Fibroblast of skin of left quadriceps (primary cell): ENCODE measurements at regions not wholly inside any gene's neighbourhood (a gene's known extent, or its start where the extent isn't known, plus 50 kb on each side); places are given as distances from the start of the nearest gene placed in this dataset.
A peak's percentile ranks its signal among the peaks of the same experiment; 100 is the strongest.
"Not testable (repeated sequence)": the region's sequence is repeated elsewhere in the genome, so short reads cannot be mapped to it uniquely, and the experiment has no call there.

Source experiments
- DNase-seq, 2 experiments: peaks; one replicate each; pipeline ENCODE4 v3.0.0-alpha.2; 2013; ENCODE audit warnings: low read depth in 2 of 2

DNA sequence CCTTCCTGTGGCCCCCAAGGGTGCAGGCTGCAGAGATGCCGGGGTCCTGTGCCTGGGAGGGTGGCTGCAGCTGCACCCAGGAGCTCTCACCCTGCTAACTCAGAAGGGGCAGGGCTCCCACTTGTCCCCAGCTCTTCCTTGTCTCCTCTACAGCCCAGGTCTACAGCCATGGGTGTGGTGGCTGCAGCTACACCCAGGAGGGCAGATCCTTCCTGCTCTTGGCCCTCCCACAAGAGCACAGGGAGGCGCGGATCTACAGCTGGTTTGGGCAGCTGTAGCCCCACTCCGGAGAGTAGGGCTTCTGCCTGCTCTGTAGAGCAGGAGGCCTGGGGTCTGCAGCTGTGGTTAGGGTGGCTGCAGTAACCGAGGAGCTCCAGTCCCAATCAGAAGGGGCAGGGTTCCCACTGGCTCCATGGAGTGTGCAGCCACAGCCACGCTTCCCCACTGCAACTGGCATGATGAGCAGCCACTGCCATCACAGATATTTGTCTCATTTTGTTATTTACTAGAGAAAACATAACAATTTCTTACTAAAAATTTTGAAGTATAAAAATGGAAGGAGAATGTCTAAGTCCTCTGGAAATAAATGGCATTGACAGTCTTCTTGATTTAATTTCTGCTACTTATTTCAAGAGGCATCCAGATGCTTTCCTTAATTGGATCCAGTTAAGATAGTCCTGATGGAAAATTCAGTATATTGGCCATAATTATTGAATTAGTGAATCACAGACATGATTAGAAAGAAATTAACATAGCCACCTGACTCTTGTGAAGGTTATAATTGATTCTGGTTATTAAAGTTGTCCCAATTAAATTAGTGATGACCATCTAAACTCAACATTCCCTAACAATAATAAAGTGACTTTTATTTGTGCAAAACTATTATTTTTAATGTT lies 233.6 kb downstream of the KCNE4 start:
- DNase-seq = no peak

DNA sequence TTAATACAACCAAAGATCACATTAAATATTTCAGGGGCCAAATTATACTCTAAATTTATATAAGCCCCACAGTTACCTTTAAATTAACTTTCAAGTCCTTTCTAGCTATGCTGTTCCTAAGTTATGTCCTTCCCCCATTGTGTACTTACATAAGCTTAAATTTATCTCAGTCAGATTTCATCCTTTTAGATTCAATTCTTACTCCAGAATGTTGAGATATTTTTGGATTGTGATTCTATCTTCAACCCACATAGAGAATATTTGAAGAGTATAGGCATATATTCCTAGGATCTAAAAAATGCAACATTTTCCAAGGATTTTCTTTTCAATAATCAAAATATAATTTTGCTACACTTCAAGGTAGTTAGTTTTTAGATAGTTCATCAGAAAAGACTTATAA lies 242.8 kb downstream of the KCNE4 start:
- no peak for DNase-seq

DNA sequence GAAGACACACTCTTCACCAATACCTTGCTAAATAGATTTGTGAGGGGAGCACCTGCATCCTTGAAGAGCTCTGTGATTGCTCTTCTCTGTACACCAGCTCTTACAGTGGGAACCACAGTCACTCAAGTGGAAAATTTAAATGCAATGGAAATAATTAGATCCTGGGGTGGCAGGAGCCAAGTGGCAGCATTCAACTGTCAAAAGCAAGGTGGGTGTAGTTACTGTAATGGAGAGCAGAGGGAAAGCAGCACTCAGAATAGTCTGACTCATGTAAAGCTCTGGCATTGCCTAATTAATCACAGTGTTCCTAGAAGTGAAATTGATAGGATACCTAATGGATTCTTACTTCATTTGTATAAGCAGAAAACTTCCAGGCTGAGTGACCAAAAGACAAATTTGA lies 245.8 kb downstream of the KCNE4 start:
- no peak for DNase-seq

- not testable (repeated sequence) for DNase-seq
These were observed 246.3 kb downstream of the KCNE4 start for GRCh38 chr2:223298329-223298728.

DNA sequence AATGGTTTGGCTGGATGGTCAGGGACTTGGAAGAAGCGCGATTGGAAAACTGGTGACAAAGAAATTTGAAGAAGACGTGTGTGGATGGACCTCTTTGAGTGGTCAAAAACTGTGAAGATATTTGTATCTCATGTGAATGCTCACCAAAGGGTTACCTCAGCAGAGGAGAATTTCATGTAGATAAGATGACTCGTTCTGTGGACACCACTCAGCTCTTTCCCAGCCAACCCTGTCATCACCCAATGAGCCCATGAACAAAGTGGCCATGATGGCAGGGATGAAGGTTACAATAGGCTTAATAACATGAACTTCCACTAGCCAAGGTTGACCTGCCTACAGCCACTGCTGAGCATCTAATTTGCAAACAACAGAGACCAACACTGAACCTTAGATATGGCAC lies 248.3 kb downstream of the KCNE4 start:
- DNase-seq = no peak

GRCh38 chr2:223306371-223306770 lies 254.4 kb downstream of the KCNE4 start:
- no peak for DNase-seq

DNA sequence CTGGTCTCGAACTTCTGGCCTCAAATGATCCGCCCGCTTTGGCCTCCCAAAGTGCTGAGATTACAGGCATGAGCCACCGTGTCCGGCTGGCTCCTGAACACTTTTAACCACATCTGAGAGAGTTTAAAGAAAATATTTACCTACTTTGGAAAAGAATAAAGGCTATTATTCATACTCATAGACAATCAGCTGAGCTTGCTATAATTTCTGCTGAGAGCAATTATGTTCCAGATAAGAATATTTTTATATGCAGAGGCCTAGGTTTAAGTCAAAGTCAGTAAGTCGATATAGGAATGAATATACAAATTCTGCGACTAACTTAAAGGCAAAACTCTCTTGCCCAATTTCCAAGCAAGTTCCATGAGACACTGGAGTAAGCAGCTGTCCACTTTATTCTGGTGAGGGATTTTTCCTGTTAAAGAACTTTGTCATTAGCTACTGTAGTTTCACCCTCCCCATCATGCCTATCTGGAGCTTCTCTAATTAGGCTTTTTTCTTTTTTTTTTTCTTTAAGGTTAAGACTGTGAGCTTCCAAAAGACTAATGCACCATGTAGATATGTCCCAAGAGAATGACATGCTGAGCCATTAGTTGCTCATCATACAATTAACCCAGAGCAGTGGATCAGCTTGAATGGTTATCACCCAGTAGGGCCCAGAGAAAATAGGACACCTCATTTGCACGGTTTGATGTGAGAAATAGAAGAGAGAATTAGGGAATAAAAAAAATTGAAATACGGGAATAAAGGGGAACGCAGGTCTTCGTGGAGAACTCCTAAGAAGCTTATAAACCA lies 260.1 kb downstream of the KCNE4 start:
- no peak for DNase-seq

- DNase-seq = no peak
These were observed 261.1 kb downstream of the KCNE4 start for GRCh38 chr2:223313101-223313500.

DNA sequence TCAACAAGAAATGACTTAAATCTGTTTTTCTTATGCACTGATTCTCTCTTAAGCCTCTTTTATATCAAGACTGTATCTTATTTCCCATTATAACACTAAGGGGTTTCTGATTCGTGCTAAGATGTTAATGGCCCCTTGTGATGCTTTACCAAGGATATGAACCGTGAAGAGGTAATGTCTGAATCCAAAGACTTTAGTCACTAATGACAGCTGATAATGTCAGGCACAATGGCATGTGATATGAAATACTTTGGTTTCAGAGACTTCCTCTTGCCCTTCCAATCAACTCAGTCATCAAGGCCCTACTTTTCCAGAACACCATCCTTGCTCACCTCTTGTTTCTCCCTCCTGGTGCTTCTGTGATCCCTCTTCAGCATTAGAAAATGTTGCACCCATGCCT lies 262.8 kb downstream of the KCNE4 start:
- no peak for DNase-seq

GRCh38 chr2:223315813-223316212 lies 263.8 kb downstream of the KCNE4 start:
- no peak for DNase-seq

GRCh38 chr2:223316342-223316741 lies 264.4 kb downstream of the KCNE4 start:
- no peak for DNase-seq

- no peak for DNase-seq
These were observed 267.6 kb downstream of the KCNE4 start for GRCh38 chr2:223319601-223320000.

GRCh38 chr2:223324402-223324801 lies 272.4 kb downstream of the KCNE4 start:
- no peak for DNase-seq

- no peak for DNase-seq
These were observed 273.6 kb downstream of the SCG2 start for GRCh38 chr2:223328578-223328977.

GRCh38 chr2:223330747-223331146 lies 271.4 kb downstream of the SCG2 start:
- not testable (repeated sequence) for DNase-seq

GRCh38 chr2:223338016-223338415 lies 264.1 kb downstream of the SCG2 start:
- DNase-seq = no peak

- no peak for DNase-seq
These were observed 245.1 kb downstream of the SCG2 start for GRCh38 chr2:223357076-223357475.

GRCh38 chr2:223363085-223363484 lies 239.1 kb downstream of the SCG2 start:
- DNase-seq = no peak

DNA sequence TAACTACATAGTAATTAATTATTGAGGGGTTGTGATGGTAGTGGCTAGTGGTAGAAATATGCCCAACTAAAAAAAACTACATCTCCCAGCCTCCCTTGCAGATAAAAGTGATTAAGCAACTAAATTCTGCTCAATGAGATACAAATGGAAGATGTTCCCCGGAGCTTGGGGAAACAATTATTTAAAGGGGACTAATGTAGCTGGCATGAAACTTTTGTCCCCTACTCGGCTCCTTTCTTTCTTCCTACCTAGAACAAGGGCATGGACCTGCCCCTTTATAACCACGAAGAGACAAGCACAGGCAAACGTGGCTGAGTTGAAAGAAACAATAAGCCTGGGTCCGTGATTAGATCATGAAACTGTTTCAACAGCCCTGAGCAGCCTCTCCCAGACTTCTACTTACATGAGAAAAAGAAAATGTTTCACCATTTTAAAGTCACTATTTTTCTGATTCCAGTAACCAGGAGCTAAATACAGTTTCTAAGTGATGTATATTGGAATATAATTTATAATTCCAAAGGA lies 236.9 kb downstream of the SCG2 start:
- DNase-seq = no peak

- DNase-seq = no peak
These were observed 235.6 kb downstream of the SCG2 start for GRCh38 chr2:223366566-223366965.

- DNase-seq = no peak
These were observed 233.7 kb downstream of the SCG2 start for GRCh38 chr2:223368481-223368880.

DNA sequence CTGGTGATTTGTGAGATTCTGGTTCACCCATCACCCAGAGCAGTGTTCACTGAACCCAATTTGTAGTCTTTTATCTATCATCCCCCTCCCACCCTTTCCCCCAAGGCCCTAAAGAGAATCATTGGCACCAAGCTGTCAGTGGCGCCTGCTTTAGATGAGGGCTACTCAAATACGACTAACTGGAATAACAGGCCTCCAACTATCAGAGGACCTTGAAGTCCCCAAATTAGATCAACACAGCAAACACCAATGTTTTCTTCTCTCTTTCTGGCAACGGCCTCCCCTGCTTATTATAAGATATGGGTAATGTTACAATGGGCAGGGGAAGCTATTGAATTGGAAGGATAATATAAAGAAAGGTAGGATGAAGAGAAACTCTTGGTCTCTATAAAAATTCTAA lies 232.3 kb downstream of the SCG2 start:
- DNase-seq = no peak

- peak; percentile 56 to 59 for DNase-seq
These were observed 218.8 kb downstream of the SCG2 start for GRCh38 chr2:223383315-223383714.
